ENCODE measurements at regions not wholly inside any gene's neighbourhood (a gene's known extent, or its start where the extent isn't known, plus 50 kb on each side); places are given as distances from the start of the nearest gene placed in this dataset.

- Histone ChIP-seq H3K9me3 (no peaks in the 10 kb centered on the region), H3K27me3 (peaks cover 45% of the 10 kb centered on the region), H3K4me3 (ENCODE audit: low read depth in 1 of 2, low read length in 1 of 2) (no peak overlapping the region), H3K27ac (no peak overlapping the region), H3K36me3 (no peaks in the 10 kb centered on the region), H3K4me1 (ENCODE audit: control insufficient read depth in 1 of 2, insufficient read depth in 1 of 2, low read depth in 1 of 2, low read length in 1 of 2) (peaks cover 0 to 2% of the 10 kb centered on the region in 2 experiments)
- TF ChIP-seq CTCF (IDR thresholded peaks at IDR 0.05), result no peak
These were observed 354.2 kb downstream of the CXCL12 start for GRCh38 chr10:44030738-44031137.

- Histone ChIP-seq H3K27ac (no peak overlapping the region), H3K9me3 (no peaks in the 10 kb centered on the region), H3K4me3 (ENCODE audit: low read depth in 1 of 2, low read length in 1 of 2) (no peak overlapping the region), H3K36me3 (no peaks in the 10 kb centered on the region), H3K4me1 (ENCODE audit: control insufficient read depth in 1 of 2, insufficient read depth in 1 of 2, low read depth in 1 of 2, low read length in 1 of 2) (no peaks in the 10 kb centered on the region), H3K27me3 (peaks cover 51% of the 10 kb centered on the region)
- no peak for TF ChIP-seq CTCF (IDR thresholded peaks at IDR 0.05)
These were observed 354.8 kb downstream of the CXCL12 start for GRCh38 chr10:44030132-44030531.

GRCh38 chr10:44028384-44029137, 356.3 kb downstream of the CXCL12 start:
- Histone ChIP-seq H3K27me3 (peaks cover 67% of the 10 kb centered on the region), H3K9me3 (no peaks in the 10 kb centered on the region), H3K27ac (no peak overlapping the region), H3K4me3 (ENCODE audit: low read depth in 1 of 2, low read length in 1 of 2) (no peak overlapping the region), H3K4me1 (ENCODE audit: control insufficient read depth in 1 of 2, insufficient read depth in 1 of 2, low read depth in 1 of 2, low read length in 1 of 2) (no peaks in the 10 kb centered on the region), H3K36me3 (no peaks in the 10 kb centered on the region)
- TF ChIP-seq CTCF (IDR thresholded peaks at IDR 0.05), result no peak

- no peaks in the 10 kb centered on the region for H3K36me3 ChIP-seq
- no peak for TF ChIP-seq CTCF (IDR thresholded peaks at IDR 0.05)
- no peaks in the 10 kb centered on the region for H3K9me3 ChIP-seq
- H3K4me1 ChIP-seq (ENCODE audit: control insufficient read depth in 1 of 2, insufficient read depth in 1 of 2, low read depth in 1 of 2, low read length in 1 of 2), result no peaks in the 10 kb centered on the region
- H3K4me3 ChIP-seq (ENCODE audit: low read depth in 1 of 2, low read length in 1 of 2), result no peak overlapping the region
- H3K27ac ChIP-seq, result no peak overlapping the region
- peaks cover 73% of the 10 kb centered on the region for H3K27me3 ChIP-seq
These were observed 360.4 kb downstream of the CXCL12 start for GRCh38 chr10:44024356-44025116.

GRCh38 chr10:44023517-44023916, 361.4 kb downstream of the CXCL12 start:
- Histone ChIP-seq H3K27me3 (peaks cover 64% of the 10 kb centered on the region), H3K27ac (no peak overlapping the region), H3K4me1 (ENCODE audit: control insufficient read depth in 1 of 2, insufficient read depth in 1 of 2, low read depth in 1 of 2, low read length in 1 of 2) (no peaks in the 10 kb centered on the region), H3K4me3 (ENCODE audit: low read depth in 1 of 2, low read length in 1 of 2) (no peak overlapping the region), H3K9me3 (no peaks in the 10 kb centered on the region), H3K36me3 (no peaks in the 10 kb centered on the region)
- no peak for TF ChIP-seq CTCF (IDR thresholded peaks at IDR 0.05)
